ENCODE measurements at regions not wholly inside any gene's neighbourhood (a gene's known extent, or its start where the extent isn't known, plus 50 kb on each side); places are given as distances from the start of the nearest gene placed in this dataset.

- DNase-seq (ENCODE audit: low read depth in 2 of 2): no peak
These were observed 483.6 kb downstream of the SH2D1A start for GRCh38 chrX:124829930-124830329.

DNA sequence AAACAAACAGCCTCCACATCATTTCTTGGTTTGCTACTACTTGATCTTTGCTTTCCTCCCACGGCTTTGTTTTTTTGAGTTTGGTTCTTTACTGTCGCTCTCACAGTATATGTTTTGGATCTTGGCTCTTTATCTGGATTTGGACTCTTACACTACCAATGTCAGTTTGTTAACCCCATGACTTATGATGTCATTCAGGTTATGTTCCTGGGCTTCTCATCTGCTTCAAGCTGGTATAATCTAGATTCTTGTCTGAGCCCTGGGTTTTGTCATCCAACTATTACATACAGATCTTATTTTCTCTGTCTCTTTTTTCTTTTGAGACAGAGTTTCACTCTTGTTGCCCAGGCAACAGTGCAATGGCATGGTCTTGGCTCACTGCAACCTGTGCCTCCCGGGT lies 482.9 kb upstream of the TEX13C start:
- no peak for DNase-seq (ENCODE audit: low read depth in 2 of 2)

- DNase-seq (ENCODE audit: low read depth in 2 of 2): no peak
These were observed 477.5 kb upstream of the TEX13C start for GRCh38 chrX:124842205-124842604.

DNA sequence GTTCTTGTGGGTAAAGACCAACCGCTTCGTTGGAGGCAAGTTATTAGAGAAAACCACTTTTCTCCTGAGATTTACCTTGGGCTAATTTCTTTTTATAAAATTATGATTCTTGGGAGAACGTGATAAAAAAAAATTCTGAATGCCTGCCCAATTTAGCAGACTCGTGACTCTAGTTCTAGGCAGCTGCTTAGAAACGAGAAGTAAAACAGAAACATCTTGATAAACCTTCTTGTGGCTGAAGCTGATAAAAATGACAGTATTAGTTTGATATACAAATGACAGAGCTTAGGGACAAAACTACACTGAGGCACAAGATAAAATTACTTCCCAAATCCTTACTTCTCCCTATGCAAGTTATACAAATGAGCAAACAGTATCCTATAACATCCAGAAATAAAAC lies 458.9 kb upstream of the TEX13C start:
- DNase-seq (ENCODE audit: low read depth in 2 of 2): no peak

- DNase-seq (ENCODE audit: low read depth in 2 of 2): no peak
These were observed 457.4 kb upstream of the TEX13C start for GRCh38 chrX:124862301-124862700.

GRCh38 chrX:124863303-124863702 lies 456.4 kb upstream of the TEX13C start:
- DNase-seq (ENCODE audit: low read depth in 2 of 2): no peak

DNA sequence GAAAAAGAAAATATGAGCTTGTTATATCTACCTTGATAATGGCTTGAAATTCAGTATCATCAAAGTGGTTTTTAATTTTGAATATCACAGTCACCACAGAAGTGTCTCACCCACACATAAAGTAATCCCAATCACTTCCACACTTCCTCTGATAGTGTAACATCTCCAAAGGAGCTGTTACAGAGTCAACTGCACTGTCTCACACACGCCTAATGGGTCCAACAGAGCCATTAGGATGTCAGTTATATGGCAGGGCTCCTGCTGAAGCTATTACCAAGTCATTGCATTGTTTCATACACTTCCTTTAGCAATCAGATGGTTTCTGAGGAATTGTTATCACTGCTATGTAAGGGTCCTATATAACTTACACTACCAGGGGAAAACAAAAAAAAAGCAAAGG lies 432.1 kb upstream of the TEX13C start:
- DNase-seq (ENCODE audit: low read depth in 2 of 2): no peak

GRCh38 chrX:124895947-124896346 lies 423.7 kb upstream of the TEX13C start:
- DNase-seq (ENCODE audit: low read depth in 2 of 2): no peak

DNA sequence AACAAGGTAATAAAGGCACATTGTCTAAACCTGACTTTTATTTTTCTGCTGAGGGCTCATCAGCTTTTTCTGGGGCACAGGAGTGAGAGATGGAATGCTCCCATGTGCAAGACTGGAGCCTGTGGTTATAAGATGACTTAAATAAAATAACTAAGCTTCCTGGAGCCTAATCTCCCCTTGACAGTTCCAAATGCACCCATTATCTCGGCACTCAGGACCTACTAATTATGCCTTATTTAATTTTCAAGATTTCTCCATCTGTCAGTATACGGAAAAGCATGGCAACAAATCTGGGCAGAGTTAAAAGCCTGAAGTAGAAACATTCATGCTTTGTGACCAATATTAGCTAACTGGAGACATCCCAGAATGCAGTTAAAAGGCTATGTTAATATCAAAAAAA lies 416.7 kb upstream of the TEX13C start:
- DNase-seq (ENCODE audit: low read depth in 2 of 2): no peak

DNA sequence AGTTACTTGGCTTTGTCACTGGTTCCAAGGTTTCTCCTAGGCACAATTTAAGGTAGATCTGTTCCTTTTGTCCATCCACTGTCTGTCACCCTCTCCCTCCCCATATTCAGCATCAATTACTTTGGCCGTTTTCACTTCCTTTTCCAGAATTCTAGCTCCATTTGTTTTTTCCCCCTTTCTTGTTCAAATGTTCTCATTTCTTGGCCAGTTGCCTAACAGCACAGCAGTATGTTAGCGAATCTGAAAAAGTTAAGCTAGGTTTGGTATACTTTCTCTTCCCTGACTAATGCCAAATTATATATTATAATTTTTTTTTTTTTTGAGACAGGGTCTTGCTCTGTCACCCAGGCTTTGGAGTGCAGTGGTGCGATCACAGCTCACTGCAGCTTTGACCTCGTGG lies 409.1 kb upstream of the TEX13C start:
- DNase-seq (ENCODE audit: low read depth in 2 of 2): no peak

DNA sequence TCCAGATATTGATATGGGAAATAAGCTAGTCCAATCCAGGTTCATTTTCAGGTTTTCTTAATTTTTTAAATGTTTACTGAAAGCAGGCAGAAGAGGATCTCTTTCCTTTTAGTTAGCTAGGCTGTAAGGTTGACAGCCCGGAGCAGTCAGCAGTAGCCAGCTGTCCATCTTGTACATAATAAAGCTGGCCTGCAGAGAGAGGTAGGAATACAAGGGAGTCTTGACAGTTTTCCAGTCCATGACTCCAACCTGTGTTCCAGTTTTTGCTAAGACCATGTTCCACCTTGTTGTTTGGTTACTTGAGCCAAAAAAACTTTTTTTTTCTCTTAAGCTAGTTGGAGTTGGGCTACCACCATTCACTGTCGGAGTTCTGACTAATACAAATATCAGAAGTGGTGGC lies 402.7 kb upstream of the TEX13C start:
- no peak for DNase-seq (ENCODE audit: low read depth in 2 of 2)

DNA sequence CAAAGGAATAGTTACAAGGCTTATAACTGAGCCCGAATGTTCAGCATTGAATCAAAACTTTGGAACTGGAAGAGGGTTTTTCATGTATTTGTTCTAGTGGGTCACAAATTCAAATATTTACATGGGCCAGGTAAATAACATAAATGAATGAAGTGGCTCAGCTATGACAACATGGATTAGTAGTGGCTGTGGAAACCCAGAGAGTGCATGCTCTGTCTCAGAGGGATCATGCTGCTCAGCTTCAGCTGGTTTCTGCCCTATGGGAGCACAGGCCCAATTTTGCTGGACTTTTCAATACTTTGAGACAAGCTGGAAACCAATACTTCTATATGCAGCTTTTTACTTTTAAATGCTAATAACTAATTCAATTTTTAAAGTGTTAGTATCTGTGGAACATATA lies 394.0 kb upstream of the TEX13C start:
- no peak for DNase-seq (ENCODE audit: low read depth in 2 of 2)

- DNase-seq (ENCODE audit: low read depth in 2 of 2): no peak
These were observed 388.4 kb upstream of the TEX13C start for GRCh38 chrX:124931241-124931640.

- no peak for DNase-seq (ENCODE audit: low read depth in 2 of 2)
These were observed 387.7 kb upstream of the TEX13C start for GRCh38 chrX:124931958-124932357.

- no peak for DNase-seq (ENCODE audit: low read depth in 2 of 2)
These were observed 381.0 kb upstream of the TEX13C start for GRCh38 chrX:124938715-124939114.

- DNase-seq (ENCODE audit: low read depth in 2 of 2): no peak
These were observed 379.1 kb upstream of the TEX13C start for GRCh38 chrX:124940531-124940930.

- DNase-seq (ENCODE audit: low read depth in 2 of 2): no peak
These were observed 365.3 kb upstream of the TEX13C start for GRCh38 chrX:124954402-124954801.

GRCh38 chrX:124960454-124960853 lies 359.2 kb upstream of the TEX13C start:
- DNase-seq (ENCODE audit: low read depth in 2 of 2): no peak

DNA sequence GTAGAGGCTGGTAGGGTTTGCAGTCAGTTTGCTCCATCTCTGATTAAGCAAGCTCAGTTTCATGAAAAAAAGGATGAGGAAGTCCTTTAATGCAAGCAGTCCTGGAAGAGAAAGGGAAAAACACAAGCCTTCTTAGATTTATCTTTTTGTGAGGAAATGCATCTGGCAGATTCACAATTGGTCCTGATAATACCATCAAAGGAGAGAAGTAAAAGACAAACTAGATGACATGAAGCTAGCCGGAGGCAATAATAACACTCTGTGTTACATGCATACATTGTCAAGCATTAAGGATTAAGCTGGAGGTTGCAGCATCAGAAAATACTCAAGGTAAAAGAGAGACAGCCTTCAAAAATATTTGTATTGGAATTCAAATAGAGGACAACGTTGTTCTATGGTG lies 356.0 kb upstream of the TEX13C start, which contains the start of gene TENM1:
Gene TENM1 (minus strand): TSS at position 101 of the 400 bp plus-strand sequence.
- DNase-seq (ENCODE audit: low read depth in 2 of 2): no peak

- no peak for DNase-seq (ENCODE audit: low read depth in 2 of 2)
These were observed 344.2 kb upstream of the TEX13C start for GRCh38 chrX:124975456-124975855.

GRCh38 chrX:124981420-124981819 lies 338.3 kb upstream of the TEX13C start:
- DNase-seq (ENCODE audit: low read depth in 2 of 2): no peak

GRCh38 chrX:124984140-124984813 lies 335.4 kb upstream of the TEX13C start:
- no peak for DNase-seq (ENCODE audit: low read depth in 2 of 2)

- no peak for DNase-seq (ENCODE audit: low read depth in 2 of 2)
These were observed 333.4 kb upstream of the TEX13C start for GRCh38 chrX:124986284-124986683.

DNA sequence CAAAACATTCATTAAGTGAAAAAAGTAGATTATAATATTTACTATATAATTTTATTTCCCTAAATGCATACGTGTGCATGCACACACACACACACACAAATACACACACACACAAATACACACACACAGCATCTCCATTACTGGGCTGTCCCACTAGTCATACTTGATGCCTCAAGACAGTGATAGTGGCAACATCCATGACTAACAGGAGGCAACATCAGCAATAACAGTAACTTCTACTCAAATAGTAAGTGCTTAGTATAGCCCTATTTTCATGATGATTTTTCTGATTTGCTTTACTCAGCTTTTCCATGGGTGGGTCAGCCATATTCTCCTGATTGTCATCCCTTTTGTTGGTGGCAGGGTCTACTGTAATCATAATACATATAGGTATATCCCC lies 325.9 kb upstream of the TEX13C start:
- no peak for DNase-seq (ENCODE audit: low read depth in 2 of 2)
